Amniotic epithelial cell (primary cell): ENCODE measurements at regions not wholly inside any gene's neighbourhood (a gene's known extent, or its start where the extent isn't known, plus 50 kb on each side); places are given as distances from the start of the nearest gene placed in this dataset.

ENCODE experiments used
- DNase-seq: peaks from one replicate; pipeline ENCODE4 v3.0.0-alpha.2; 2010; ENCODE audit warnings: low read depth

DNA sequence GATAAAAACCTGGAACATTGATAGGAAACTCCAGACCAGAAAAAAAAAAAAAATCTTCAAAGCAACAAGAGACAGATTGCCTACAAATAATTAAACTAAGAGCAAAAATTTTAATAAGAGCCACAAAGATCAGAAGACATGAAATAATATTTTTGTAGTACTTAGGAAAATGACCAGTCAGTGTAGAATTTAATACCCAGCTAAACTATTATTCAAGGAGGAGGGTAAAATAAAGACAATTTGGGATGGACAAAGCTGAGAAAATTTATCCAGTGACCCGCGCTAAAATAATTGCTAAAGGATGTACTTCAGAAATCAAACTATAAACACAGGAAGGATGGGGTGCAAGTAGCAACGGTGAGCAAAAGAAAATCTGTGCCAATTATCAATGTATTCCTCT is 133.2 kb downstream of the AQP9 start:
- no peak for DNase-seq

DNA sequence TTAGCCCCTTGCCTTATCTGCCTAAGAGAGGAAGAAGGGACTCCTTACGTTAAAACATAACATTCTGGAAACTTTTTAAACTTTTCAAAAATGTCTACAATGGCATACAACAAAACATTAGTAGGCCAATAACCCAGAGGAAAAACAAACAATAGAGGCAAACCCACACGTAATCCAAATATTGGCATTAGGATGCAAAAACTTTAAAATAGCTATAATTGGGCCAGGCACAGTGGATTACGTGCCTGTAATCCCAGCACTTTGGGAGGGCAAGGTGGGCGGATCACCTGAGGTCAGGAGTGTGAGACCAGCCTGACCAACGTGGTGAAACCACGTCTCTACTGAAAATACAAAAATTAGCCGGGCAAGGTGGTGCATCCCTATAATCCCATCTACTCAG is 134.9 kb downstream of the AQP9 start:
- no peak for DNase-seq

DNA sequence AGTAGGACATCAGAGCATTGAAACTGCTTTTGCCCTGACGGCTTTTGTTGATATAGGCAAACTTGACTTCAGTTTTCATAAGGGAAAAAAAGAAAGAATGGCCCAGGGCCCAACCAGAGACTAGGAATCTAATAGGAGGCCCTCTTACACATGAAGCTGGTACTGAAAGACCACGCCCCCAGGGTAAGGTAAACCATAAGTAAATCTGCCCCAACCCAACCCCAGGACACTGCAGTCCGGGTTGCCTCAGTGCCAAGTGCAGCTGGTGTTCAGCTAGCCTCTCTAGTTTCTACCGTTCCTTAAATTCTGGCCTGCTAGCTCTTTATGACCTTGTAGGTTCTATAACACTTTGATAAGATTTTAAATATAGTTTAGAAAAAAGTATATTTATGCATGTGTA is 136.7 kb downstream of the AQP9 start:
- DNase-seq = no peak

DNA sequence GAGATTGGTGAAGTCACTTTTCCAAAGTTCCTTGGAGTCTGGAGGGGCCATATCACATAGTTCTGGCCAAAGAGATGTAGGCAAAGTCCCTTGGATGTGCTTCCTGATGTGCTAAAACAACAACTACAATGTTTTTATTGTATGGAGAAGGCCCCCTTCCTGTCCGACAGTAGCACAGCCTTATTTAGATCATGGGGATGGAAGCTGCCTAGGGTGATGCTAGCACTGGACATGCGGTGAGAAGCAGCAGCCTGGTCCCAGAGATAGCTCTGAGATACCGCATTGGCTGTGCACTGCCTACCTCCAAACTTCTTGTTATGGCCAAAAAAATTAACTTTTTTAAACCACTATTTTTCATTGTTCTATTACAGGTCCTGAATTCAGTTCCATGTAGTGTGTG is 137.6 kb downstream of the AQP9 start:
- DNase-seq = no peak

DNA sequence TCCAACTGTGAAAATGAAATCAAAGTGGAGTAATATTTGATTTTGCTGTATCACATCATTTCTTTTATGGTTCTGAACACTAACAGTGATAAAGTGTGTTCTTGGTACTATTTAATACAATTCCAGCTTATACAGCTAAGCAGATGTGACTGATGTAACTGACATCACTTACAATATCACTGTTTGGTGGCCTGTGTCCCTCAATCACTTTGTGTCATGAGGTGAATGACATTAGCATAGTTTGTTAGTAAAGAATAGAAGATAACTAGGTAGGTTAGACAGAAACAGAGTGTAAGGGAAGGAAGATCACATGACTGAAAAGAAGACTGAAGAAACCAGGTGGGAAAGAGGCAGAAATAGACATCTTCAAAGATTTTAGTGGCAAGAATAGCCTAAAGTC is 138.7 kb downstream of the AQP9 start:
- no peak for DNase-seq

DNA sequence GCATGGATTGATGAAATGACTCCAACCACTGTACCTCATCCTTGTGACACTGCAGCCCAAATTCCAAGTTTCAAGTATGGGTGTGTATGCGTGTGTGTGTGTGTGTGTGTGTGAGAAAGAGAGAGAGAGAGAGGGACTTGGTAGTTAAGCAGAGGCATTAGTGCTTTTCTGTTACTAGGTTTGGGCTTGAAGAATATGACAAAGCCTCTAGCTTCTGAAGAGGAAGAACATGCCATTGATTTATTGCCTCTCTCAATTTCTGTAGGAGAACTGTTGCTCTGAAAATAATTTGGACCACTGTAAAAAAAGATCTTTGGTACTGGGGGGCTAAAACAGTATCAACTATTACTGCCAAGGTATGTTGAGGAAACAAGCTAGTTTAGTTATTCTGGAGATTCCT is 139.2 kb downstream of the AQP9 start:
- no peak for DNase-seq

DNA sequence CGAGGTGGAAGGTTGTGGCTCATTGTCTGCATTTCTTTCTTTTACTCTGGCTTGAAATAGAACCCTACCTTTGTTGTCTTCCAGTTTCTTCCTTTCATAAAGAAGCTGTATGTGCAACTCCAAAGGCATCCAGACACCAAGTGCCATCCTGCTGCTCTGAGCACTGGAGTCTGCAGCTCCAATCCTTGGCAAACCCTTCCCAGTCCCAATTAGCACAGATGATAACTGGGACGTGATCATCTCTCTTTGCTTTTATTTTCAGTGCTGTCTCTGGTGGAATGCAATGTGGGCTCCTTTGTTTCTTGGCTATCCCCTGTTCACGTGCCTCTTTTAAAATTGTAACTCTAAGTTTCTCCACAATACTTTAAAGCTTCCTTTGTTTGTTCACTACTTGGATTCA is 140.9 kb downstream of the AQP9 start:
- no peak for DNase-seq

DNA sequence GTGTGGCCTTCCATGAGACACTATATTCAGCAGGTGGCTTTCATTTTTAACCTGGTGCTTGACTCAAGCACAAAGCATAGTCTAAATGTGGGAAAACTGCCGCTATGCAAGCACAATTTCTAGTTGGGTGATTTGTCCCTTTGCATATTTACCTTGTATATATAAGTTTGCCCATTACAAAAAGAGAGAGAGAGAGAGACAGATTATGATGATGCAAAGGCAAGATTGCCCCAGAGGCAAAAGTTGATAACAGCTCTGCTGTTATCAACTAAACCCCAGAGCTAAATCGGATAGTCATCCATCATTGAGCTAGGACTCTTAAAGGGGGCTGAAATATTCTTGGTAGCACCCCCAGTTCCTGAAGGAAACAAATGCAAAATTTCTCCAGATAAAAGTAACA is 141.5 kb downstream of the AQP9 start:
- DNase-seq = no peak

DNA sequence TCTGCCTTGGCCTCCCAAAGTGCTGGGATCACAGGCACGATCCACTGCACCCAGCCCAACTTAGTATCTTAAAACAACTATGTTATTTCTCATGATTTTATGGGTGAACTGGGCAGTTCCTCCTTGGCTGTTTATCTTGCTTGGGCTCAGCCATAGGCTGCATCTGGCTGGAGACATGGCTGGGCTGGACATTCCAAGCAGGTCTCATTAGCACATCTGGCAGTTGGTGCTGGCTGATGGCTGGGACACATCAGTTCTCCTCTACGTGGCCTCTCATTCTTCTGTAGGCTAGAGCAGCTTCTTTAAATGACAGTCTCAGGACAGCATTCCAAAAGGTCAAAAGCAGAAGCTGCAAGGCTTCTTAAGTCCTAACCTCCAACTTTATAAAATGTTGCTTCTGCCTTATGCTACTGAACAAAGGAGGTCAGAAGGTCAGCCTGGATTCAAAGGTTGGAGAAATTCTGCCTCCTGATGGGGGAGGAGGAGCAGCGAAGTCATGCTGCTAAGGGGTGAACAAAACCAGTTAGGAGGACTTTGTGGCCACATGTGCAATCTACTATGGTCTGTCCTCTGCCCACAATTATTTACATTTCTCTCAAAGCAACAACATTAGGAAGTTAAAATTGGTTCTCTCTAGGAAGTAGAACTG is 144.0 kb downstream of the AQP9 start:
- DNase-seq = no peak

DNA sequence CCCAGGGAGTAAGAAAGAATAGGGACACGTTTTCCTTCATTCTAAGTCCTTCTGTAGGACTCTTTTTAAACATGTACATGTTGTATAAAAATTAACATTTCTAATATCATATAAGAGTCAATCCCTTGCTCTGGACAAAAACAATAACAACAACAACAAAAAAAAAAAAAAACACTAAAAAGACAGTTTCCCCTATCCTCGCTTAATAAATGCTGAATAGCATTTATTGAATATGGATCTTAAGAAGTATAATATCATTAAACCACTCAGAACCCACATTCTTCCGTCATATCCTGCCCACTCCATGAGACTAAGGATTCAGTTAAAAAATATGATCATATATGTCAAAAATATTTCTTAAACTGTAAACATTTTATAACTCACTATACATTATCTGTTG is 145.1 kb downstream of the AQP9 start:
- DNase-seq = no peak

DNA sequence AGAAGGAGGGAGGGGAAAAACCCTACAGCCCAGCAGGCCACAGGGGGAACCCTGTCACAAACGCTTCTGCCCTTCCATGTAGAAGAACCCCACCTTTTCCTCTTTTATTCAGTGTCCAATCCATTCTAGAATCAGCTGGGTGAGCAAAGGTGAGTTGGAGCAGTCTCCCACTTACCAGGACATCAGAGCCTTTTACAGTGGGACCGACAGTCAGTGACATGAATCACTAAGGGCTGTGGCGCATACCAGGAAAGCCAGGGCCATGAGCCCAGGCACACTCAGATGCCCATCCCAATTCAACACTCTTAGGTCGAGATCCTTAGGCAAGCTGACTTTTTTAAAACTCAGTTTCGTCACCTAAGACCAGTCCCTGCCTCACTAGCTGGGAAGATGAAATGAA is 146.1 kb downstream of the AQP9 start:
- no peak for DNase-seq

DNA sequence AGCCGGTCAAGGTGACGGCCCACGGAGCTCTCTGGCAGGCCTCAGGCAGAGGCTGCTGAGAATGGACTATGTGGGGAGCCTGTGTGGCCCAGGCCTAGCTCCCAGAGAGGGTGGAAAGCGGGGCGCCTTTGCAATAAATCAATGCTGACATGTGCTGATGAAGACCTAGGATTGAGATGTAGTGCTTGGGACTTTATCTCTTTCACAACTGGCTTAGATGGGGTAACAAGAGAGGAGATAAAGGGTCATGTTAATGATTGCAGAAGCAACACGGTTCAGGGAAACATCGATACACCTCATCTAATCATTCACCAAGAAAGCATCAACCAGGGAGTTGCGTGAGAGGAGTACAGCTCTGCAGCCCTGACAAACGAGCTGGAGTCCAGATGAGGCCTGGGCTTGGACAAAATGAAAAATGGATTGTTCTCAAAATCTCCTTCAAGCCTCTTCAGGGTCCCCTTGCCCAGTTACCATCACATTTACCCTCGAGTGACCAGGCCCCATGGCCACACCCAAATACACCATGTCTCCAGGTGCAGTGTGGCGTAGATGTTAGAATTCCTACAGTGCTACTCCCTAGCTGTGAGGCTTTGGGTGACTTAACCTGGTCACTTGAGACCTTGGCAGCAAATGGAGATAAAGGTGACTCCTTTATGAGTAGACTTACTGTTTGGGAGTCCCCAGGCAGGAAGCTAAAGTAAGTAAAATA is 146.4 kb upstream of the LIPC start:
- no peak for DNase-seq

DNA sequence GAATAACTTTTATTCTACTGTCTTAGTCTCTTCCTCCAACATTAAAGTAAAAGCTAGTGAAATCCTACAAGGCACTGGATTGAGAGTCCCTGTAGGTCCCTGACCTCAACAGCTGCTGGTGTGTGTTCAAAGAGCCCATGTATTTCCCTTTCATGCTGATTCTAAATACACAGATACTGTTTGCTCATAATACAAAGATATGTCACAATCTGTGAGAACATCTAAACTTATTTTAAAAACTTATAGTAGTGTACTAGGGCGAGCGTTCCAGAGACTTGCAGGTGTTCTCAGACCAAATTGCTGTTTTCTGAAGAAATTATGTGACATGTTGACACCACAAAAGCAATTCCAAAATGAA is 145.9 kb upstream of the LIPC start:
- no peak for DNase-seq

DNA sequence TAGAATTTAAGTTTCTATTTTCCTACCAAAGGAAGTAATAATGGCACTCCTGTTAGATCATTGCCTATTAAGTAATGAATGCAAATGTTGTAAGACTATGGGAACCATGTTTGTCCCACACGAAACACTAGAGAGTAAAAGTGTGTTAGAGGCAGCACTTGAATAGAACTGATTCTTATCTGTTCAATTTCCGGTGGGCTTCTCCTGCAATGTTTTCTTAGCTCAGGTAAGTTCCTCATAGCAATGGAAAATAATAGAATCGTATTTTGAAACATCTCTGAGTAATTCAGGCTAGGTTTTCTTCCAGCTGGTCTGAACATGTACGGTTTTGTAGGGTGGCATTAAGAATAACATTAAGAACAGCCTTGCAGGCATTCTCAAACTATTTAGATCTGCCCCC is 145.3 kb upstream of the LIPC start:
- no peak for DNase-seq

DNA sequence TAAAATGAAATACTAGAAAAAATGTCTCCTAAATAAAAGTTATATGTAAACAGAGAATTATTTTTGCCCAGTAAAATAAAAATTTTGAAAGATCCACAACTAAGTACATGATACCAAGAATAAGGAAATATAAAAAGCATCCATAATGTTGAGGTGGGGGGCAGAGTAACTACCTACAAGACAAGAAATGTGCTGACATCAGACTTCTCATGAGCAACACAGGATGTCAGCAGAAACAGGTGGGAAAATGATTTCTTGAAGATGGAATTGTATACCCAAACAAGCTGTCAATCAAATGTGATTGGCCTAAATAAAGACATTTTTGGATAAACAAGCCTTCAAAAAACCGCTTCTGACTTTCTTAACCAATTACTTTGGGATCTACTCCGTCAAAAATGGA is 143.9 kb upstream of the LIPC start:
- no peak for DNase-seq

DNA sequence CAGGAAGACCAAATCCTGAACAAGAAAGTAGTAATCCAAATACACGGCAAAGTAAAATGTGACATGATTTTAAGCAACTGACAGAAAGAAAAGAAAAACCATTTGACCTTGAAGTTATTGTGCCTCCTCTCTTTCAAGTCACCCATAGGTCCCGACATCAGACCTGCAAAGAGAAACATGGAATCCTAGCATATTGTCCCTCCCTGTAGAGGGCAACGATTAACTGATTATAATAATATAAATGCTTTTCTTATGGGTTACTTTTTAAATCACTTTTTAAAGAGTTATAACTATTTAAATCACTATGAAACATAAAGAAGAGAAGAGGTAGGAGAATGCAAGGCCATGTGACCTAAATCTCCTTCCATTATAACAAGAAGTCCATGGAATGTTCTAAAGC is 143.2 kb upstream of the LIPC start:
- DNase-seq = no peak

DNA sequence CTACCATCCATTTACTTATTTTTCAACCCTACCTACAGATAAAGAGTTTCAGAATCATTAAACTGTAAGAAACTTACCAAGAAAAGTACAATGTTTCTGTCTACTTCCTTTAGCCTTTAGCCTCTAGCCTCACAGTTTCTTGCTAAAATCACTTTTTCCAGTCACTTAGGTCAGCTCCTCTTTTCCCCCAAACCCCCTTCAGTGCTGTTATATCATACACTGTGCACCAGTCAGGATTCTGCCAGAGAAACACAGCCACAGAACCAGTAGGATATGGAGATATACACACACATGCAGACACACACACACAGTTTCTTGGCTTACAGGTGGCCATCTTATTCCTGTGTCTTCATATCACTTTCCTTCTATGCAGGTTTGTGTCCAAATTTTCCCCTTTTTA is 139.9 kb upstream of the LIPC start:
- DNase-seq = no peak

DNA sequence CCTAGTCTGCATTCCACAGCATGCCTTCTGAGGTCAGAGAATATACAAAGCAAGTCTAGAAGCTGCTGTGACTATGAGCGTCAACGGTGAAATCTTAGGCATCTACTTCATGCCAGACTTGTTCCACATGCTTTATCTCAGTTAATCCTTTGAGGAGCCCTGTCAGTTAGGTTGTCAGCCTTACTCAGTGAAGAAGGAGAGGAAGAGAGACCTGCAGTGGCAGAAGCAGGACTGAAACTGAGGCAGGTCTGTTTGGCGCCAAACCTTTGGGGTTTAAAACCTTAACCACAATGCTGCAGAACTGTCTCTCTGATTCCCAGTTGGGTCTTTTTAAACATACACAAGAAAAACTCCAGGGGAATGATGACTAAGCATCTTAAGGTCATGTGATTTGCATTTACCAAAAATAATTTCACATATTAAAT is 139.0 kb upstream of the LIPC start:
- peak; percentile 37 for DNase-seq

DNA sequence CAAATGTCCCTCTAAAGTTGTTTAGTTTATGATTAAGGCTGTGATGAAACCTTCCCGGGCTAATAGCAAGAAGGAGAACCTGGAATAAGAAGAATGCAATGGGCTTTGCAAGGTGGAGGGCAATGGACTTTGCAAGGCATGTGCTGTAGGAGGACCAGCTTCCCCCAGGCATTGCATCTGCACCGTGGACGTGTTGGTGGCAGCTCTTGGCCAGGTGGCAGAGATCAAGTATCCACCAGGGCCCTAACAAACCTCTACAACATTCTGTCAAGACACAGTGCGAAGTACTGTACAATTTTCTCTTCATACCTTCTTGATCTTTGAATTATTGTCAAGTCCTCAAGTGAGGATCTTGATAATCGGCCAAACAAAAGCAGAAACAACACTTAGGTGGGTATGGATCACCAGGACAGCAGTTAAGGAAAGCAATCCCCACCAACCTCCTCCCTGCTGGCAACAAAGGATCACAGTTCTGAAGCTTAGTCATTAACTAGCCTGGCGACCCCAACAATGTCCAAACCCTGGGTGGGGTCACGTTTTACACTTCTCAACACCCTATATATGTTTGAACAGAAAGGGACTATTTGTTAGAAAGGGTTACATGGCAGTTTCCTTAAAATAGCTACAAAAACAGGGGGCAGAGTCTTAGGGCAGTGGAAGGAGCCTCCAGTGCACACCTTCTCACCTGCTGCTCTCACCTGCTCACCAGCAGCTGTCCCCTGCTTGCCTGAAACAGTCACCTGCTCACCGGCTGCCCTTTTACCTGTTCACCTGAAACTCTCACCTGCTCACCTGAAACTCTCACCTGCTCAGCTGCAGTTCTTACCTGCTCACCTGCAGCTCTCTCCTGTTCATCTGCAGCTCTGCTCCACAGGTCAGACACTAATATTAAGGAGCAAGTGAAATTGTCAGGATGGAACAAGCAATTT is 137.9 kb upstream of the LIPC start:
- DNase-seq = no peak

DNA sequence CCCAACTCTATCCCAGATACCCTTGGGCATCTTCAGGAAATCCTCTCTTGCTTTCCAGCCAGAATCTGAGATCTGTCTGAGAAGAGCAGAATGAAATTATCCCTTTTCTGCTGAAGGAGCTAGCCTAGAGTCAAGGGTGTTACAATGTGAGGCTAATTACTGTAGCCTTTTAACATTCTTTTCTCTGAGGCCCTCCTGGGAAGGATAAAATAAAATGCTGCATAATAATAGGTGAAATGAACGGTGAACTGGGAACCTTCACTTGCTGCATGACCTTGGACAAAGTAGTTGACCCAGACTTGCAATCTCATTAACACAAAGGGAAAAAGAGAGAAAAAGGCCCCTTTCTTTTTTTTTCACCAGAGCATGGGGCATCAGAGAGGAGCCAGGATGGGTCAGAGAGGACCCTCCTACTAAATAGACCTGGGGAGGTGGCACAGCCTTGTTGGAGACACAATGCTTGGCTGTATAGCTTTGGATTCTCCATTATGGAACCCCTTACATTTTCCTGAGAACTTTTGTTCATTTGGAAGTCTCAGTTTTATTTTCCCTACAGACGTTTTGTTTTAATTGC is 137.0 kb upstream of the LIPC start:
- DNase-seq = no peak

DNA sequence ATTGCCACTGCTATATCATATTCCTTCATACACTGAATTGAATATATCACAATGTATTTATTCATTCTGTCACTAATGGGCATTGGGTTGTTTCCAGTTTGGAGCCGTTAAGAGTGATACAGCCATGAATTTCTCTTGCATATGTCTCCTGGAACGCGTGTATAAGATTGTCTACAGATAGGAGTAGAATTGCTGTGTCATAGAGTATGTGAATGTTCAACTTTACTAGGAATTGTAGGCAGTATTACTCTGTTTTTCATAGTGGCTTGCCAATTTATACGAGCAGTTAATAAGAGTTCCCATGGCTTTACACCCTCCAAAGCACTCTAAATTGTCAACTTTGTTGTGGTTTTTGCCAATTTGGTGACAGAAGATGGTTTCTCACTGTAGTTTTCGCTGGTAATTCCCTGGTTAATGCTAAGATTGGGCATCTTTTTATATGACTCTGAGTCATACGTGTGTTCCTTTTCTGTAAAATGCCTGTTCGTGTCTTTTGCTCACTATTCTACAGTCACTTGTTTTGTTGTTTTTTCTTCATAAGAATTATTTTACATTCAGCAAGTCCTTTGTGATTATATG is 136.1 kb upstream of the LIPC start:
- DNase-seq = no peak

DNA sequence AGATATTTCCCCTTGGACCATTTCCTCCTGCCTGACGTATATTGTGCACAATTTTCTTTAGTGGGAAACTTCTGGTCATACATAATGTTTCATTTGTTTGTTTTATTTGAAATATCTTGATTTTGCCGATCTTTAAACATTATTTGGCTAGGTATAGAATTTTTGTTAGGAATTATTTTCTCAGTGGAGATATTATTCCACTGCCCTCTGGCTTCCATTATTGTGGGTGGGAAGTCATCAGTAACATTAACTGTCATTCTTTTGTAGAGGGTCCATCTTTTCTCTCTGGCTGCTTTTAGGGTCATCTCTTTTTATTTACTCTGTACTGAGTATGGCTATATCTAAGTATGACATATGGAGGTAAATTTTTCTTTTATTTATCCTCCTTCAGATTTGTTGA is 135.5 kb upstream of the LIPC start:
- no peak for DNase-seq

DNA sequence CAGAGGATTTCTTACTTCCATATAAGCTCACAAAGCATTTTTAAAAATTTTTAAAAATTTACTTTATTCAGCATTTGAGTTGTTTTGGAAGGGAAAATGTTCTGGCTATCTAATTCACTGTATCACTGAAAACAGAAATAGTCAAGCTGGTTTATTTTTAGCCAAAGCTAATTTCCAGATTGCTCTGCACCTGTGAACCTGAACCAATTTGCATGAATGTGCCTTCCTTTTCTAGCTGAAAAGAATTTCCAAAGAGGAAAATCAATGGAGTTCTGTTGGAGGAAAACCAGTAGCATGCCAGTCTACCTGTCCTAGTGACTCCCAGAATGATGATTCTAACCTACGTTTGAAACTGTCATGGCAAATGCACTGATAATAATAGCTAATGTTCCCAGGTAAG is 134.2 kb upstream of the LIPC start:
- no peak for DNase-seq
